ENCODE measurements at regions not wholly inside any gene's neighbourhood (a gene's known extent, or its start where the extent isn't known, plus 50 kb on each side); places are given as distances from the start of the nearest gene placed in this dataset.
"Not testable (repeated sequence)": the region's sequence is repeated elsewhere in the genome, so short reads cannot be mapped to it uniquely, and the experiment has no call there.

DNA sequence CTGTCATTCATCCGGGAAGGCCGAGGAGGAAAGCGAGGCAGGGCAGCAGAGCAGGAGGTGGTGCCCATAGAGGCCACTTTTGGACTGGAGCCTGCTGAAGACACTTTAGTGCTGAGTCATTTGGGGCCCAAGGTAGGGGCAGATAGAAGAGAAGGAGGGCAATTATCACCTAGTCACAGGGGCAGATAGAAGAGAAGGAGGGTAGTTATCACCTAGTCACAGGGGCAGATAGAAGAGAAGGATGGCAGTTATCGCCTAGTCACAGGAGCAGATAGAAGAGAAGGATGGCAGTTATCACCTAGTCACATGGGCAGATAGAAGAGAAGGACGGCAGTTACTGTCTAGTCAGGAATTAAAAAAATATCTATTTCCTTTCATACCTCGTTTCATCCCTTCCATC lies 1372.6 kb downstream of the FOXD4L5 start:
- H3K27ac ChIP-seq; H3K4me3 ChIP-seq (ENCODE audit: low read depth in 1 of 2, low read length in 1 of 2); H3K36me3 ChIP-seq; H3K9me3 ChIP-seq; H3K27me3 ChIP-seq; H3K4me1 ChIP-seq (ENCODE audit: control insufficient read depth in 1 of 2, insufficient read depth in 1 of 2, low read depth in 1 of 2, low read length in 1 of 2): not testable (repeated sequence)

DNA sequence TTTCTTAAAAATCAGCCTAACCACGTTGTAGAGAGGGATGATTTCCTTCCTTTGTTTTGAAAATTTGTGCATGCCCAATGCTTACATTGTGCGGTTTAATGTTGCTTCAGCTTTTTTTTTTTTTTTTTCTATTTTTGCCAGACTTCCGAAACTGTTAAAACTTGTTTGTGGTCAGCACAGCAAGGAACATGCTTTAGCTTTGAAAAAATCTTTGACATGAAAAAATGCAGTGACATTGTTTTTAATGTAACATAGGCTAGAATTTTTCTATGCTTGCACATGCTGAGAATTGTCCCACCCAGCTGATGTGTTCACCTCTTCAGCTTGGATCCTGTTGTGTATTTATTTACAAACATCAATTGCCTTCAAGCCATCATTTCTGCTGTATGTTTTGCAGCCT lies 1375.9 kb downstream of the FOXD4L5 start:
- H3K27ac ChIP-seq; H3K9me3 ChIP-seq; H3K36me3 ChIP-seq; H3K27me3 ChIP-seq; H3K4me1 ChIP-seq (ENCODE audit: control insufficient read depth in 1 of 2, insufficient read depth in 1 of 2, low read depth in 1 of 2, low read length in 1 of 2); H3K4me3 ChIP-seq (ENCODE audit: low read depth in 1 of 2, low read length in 1 of 2): not testable (repeated sequence)

DNA sequence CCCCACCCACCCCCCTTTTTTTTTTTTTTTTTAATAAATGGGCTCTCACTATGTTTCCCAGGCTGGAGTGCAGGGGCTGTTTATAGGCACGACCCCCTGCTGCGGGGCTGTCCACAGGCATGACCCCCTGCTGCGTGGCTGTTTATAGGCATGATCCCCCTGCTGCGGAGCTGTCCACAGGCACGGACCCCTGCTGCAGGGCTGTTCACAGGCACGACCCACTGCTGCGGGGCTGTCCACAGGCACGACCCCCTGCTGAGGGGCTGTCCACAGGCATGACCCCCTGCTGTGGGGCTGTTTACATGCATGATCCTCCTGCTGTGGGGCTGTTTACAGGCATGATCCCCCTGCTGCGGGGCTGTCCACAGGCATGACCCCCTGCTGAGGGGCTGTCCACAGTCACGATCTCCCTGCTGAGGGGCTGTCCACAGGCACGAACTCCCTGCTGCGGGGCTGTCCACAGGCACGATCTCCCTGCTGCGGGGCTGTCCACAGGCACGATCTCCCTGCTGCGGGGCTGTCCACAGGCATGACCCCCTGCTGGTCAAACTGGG lies 1385.3 kb downstream of the FOXD4L5 start:
- not testable (repeated sequence) for H3K4me3 ChIP-seq (ENCODE audit: low read depth in 1 of 2, low read length in 1 of 2); H3K9me3 ChIP-seq; H3K27ac ChIP-seq; H3K36me3 ChIP-seq; H3K27me3 ChIP-seq; H3K4me1 ChIP-seq (ENCODE audit: control insufficient read depth in 1 of 2, insufficient read depth in 1 of 2, low read depth in 1 of 2, low read length in 1 of 2)

- not testable (repeated sequence) for H3K4me3 ChIP-seq (ENCODE audit: low read depth in 1 of 2, low read length in 1 of 2)
These were observed 1403.6 kb downstream of the FOXD4L5 start for GRCh38 chr9:63881386-63881785.

DNA sequence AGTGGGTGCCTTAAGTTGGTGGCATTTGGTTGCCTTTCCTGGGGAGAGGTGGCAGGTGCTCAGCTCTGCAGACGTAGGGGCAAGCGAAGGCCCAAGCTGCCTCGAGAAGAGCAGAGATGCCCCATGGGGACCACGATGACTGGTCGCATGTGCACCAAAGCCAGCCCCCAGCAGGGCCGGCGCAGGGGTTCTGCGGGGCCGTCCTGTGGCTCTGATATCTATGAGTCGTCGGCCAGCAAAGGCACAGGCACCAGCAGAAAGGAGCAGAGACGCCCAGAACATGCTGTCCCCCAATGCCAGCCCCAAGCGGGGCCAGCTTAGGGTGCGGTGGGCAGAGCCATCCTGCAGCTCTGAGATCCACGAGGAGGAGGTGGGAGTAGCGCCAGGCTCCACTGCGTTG lies 1408.6 kb downstream of the FOXD4L5 start:
- H3K27me3 ChIP-seq; H3K27ac ChIP-seq; H3K36me3 ChIP-seq; H3K4me1 ChIP-seq (ENCODE audit: control insufficient read depth in 1 of 2, insufficient read depth in 1 of 2, low read depth in 1 of 2, low read length in 1 of 2); H3K9me3 ChIP-seq; H3K4me3 ChIP-seq (ENCODE audit: low read depth in 1 of 2, low read length in 1 of 2): not testable (repeated sequence)

More at GRCh38 chr9:63881386-63881785, 1403.6 kb downstream of the FOXD4L5 start:
- H3K27ac ChIP-seq; H3K9me3 ChIP-seq; H3K27me3 ChIP-seq; H3K4me1 ChIP-seq (ENCODE audit: control insufficient read depth in 1 of 2, insufficient read depth in 1 of 2, low read depth in 1 of 2, low read length in 1 of 2); H3K36me3 ChIP-seq: not testable (repeated sequence)

GRCh38 chr9:63859475-63860215 lies 1425.4 kb downstream of the FOXD4L5 start:
- TF ChIP-seq, protein P1, sequence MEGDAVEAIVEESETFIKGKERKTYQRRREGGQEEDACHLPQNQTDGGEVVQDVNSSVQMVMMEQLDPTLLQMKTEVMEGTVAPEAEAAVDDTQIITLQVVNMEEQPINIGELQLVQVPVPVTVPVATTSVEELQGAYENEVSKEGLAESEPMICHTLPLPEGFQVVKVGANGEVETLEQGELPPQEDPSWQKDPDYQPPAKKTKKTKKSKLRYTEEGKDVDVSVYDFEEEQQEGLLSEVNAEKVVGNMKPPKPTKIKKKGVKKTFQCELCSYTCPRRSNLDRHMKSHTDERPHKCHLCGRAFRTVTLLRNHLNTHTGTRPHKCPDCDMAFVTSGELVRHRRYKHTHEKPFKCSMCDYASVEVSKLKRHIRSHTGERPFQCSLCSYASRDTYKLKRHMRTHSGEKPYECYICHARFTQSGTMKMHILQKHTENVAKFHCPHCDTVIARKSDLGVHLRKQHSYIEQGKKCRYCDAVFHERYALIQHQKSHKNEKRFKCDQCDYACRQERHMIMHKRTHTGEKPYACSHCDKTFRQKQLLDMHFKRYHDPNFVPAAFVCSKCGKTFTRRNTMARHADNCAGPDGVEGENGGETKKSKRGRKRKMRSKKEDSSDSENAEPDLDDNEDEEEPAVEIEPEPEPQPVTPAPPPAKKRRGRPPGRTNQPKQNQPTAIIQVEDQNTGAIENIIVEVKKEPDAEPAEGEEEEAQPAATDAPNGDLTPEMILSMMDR (IDR thresholded peaks at IDR 0.05) = no peak
- Histone ChIP-seq H3K4me3 (ENCODE audit: low read depth in 1 of 2, low read length in 1 of 2) (peak overlapping the region in 1 of 2 experiments; percentile 15), H3K4me1 (ENCODE audit: control insufficient read depth in 1 of 2, insufficient read depth in 1 of 2, low read depth in 1 of 2, low read length in 1 of 2) (no peaks in the 10 kb centered on the region), H3K36me3 (no peaks in the 10 kb centered on the region), H3K27ac (no peak overlapping the region), H3K9me3 (no peaks in the 10 kb centered on the region), H3K27me3 (no peaks in the 10 kb centered on the region)

GRCh38 chr9:63859090-63859474 lies 1425.9 kb downstream of the FOXD4L5 start:
- not testable (repeated sequence) for H3K27ac ChIP-seq; H3K4me1 ChIP-seq (ENCODE audit: control insufficient read depth in 1 of 2, insufficient read depth in 1 of 2, low read depth in 1 of 2, low read length in 1 of 2); H3K36me3 ChIP-seq; H3K27me3 ChIP-seq; H3K9me3 ChIP-seq
- peak overlapping the region in 1 of 2 experiments; percentile 15 for H3K4me3 ChIP-seq (ENCODE audit: low read depth in 1 of 2, low read length in 1 of 2)

- not testable (repeated sequence) for H3K4me3 ChIP-seq (ENCODE audit: low read depth in 1 of 2, low read length in 1 of 2); H3K4me1 ChIP-seq (ENCODE audit: control insufficient read depth in 1 of 2, insufficient read depth in 1 of 2, low read depth in 1 of 2, low read length in 1 of 2); H3K9me3 ChIP-seq; H3K27me3 ChIP-seq; H3K36me3 ChIP-seq; H3K27ac ChIP-seq
These were observed 1431.8 kb downstream of the FOXD4L5 start for GRCh38 chr9:63853140-63853751.

- H3K9me3 ChIP-seq; H3K27me3 ChIP-seq; H3K27ac ChIP-seq; H3K36me3 ChIP-seq; H3K4me1 ChIP-seq (ENCODE audit: control insufficient read depth in 1 of 2, insufficient read depth in 1 of 2, low read depth in 1 of 2, low read length in 1 of 2); H3K4me3 ChIP-seq (ENCODE audit: low read depth in 1 of 2, low read length in 1 of 2): not testable (repeated sequence)
These were observed 1460.2 kb downstream of the FOXD4L5 start for GRCh38 chr9:63824804-63825203.

DNA sequence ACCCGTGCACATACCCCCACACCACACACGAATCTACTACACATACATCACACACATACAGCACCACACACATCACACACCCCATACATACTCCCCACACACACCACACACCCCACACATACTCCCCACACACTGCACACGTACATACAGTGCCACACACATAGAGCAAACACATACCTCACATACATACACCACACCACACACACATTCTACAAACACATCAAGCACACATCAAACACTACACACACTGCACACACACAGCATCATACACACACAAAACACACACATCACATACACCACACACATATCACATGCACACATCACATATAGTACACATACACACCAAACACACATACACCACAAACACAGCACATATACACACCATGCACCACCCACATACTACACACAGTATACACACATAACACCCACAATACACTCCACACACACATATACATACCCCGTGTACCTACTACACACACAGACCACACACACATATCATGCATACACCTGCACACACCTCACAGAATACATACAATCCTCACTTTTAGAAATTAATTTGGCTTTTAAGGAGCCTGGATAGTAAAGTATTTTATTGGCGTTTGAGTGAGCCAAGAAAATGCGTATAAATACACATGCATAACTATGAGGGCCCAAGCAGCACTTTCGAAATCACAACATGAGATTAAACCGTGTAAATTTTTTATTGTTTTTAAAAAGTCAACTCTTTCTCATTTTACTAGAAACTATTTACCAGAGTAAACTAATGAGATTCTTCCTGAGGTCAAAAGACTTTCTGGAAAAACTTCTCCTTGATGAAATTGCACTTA lies 1461.4 kb downstream of the FOXD4L5 start:
- not testable (repeated sequence) for H3K4me3 ChIP-seq (ENCODE audit: low read depth in 1 of 2, low read length in 1 of 2); H3K4me1 ChIP-seq (ENCODE audit: control insufficient read depth in 1 of 2, insufficient read depth in 1 of 2, low read depth in 1 of 2, low read length in 1 of 2); H3K9me3 ChIP-seq; H3K36me3 ChIP-seq; H3K27ac ChIP-seq
- H3K27me3 ChIP-seq = peaks cover 12% of the 10 kb centered on the region

DNA sequence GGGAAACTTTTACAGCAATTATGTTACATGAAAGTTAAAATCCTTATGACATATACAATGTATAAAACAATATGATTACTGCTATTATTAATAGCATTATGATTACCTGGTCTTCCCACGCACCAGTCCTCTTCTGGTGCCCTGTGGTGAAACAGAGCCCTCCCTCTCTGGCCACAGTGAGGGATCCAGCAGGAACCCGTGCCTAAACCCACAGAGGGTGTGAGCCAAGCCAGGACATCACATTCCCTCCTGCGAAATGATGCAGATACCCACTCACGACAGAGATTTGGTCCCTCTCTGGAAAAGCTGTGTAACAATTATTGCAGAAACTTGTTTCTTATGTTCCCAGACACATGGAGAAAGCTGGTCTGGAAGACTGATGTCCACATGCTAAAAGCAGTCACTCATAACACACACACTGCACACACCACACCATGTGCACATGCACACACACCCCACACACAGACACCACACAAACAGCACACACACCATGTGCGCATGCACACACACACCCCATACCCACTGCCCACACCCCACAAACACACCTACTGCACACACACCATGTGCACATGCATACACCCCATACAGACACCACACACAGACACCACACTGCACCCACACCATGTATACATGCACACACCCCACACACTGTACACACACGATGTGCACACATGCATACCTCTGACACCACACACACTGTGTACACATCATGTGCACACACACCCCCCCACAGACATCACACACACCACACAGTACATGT lies 1462.2 kb downstream of the FOXD4L5 start:
- not testable (repeated sequence) for H3K9me3 ChIP-seq; H3K36me3 ChIP-seq; H3K4me1 ChIP-seq (ENCODE audit: control insufficient read depth in 1 of 2, insufficient read depth in 1 of 2, low read depth in 1 of 2, low read length in 1 of 2); H3K27ac ChIP-seq; H3K4me3 ChIP-seq (ENCODE audit: low read depth in 1 of 2, low read length in 1 of 2)
- H3K27me3 ChIP-seq = peaks cover 18% of the 10 kb centered on the region

DNA sequence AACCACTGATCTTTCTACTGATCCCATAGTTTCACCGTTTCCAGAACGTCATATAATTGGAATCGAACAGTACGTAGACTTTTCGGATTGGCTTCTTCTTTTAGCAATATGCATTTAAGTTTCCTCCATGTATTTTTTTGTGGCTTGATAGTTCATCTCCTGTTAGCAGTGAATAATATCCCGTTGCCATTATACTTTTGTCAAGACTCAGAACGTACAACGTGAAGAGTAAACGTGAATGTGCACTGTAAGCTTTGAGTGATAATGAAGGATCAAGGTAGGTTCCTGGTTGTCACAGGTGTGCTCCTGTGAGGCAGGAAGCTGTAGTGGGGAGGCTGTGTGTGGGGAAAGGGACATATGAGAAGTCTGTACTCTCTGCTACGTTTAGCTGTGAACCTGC lies 1463.7 kb downstream of the FOXD4L5 start:
- H3K4me3 ChIP-seq (ENCODE audit: low read depth in 1 of 2, low read length in 1 of 2); H3K36me3 ChIP-seq; H3K9me3 ChIP-seq: not testable (repeated sequence)

More for the DNA sequence above, 1463.7 kb downstream of the FOXD4L5 start:
- H3K4me1 ChIP-seq (ENCODE audit: control insufficient read depth in 1 of 2, insufficient read depth in 1 of 2, low read depth in 1 of 2, low read length in 1 of 2); H3K27ac ChIP-seq: not testable (repeated sequence)
- H3K27me3 ChIP-seq = peaks cover 29% of the 10 kb centered on the region

All from neutrophil (primary cell).